Stomach (tissue), 8 donors: ENCODE measurements at regions not wholly inside any gene's neighbourhood (a gene's known extent, or its start where the extent isn't known, plus 50 kb on each side); places are given as distances from the start of the nearest gene placed in this dataset.
"Not testable (repeated sequence)": the region's sequence is repeated elsewhere in the genome, so short reads cannot be mapped to it uniquely, and the experiment has no call there.

ENCODE experiments used
- DNase-seq, 2 donors: peaks; one replicate each; pipeline versions ENCODE4 v3.0.0 to v3.0.0-alpha.2; 2013 to 2019
- H3K27ac ChIP-seq, 5 donors: fragments of 200-600 bp in 4 of 5; sonication (generic) in 4 of 5; one replicate each; pipeline ENCODE4 v1.5.1; 2013 to 2019; ENCODE audit warnings: mild to moderate bottlenecking in 1 of 5, moderate library complexity in 1 of 5
- H3K27me3 ChIP-seq, 3 donors: fragments of 200-600 bp; sonication (generic); one replicate each; pipeline ENCODE4 v1.5.1; 2017 to 2019; ENCODE audit warnings: mixed run types in 1 of 3
- H3K36me3 ChIP-seq, 4 donors: fragments of 200-600 bp; sonication (generic); 1 replicate in 3 of 4; 2 replicates in 1 of 4; pipeline ENCODE4 v1.5.1; 2016 to 2019
- H3K4me1 ChIP-seq, 4 donors: fragments of 200-600 bp; sonication (generic); one replicate each; pipeline ENCODE4 v1.5.1; 2016 to 2019
- H3K4me3 ChIP-seq, 4 donors: fragments of 200-600 bp; sonication (generic) in 3 of 4; one replicate each; pipeline ENCODE4 v1.5.1; 2016 to 2019; ENCODE audit warnings: mild to moderate bottlenecking in 1 of 4
- H3K9me3 ChIP-seq, 4 donors: fragments of 200-600 bp; sonication (generic); one replicate each; pipeline ENCODE4 v1.5.1; 2016 to 2019
- CTCF ChIP-seq, 7 experiments: fragments of 450-650 bp in 4 of 7; fragments of 200-600 bp in 3 of 7; sonication (generic) in 3 of 7; IDR thresholded peaks; one replicate each; pipeline ENCODE4 v1.5.1; 2016 to 2019; ENCODE audit warnings: antibody characterized with exemption in 7 of 7, control low read depth in 2 of 7, mild to moderate bottlenecking in 1 of 7
- EP300 ChIP-seq: sonication (generic); formaldehyde crosslinking; IDR thresholded peaks from one replicate; pipeline ENCODE4 v1.6.1; 2017; ENCODE audit warnings: antibody characterized with exemption
- POLR2A ChIP-seq, 4 donors: fragments of 450-650 bp; IDR thresholded peaks; one replicate each; pipeline ENCODE4 v1.6.1; 2016; ENCODE audit warnings: antibody characterized with exemption in 4 of 4, control low read depth in 2 of 4, mild to moderate bottlenecking in 1 of 4, moderate library complexity in 1 of 4
- POLR2AphosphoS5 ChIP-seq, 3 donors: sonication (generic); formaldehyde crosslinking; IDR thresholded peaks; one replicate each; pipeline ENCODE4 v1.6.1; 2016; ENCODE audit warnings: antibody characterized with exemption in 3 of 3
- WGBS, 5 donors: extraction: QIAGEN DNeasy Blood & Tissue Kit in 3 of 5; methylation state at CpG; one replicate each; pipeline versions ENCODE4 v1.1.5 to v1.1.7; 2013 to 2018; 5-methylcytosine and 5-hydroxymethylcytosine counted together
- intact Hi-C: fragments of 100-400 bp; cut with DNase I; formaldehyde crosslinking; loops from one replicate; pipeline ENCODE4 v1.15.1; 2023; ENCODE audit warnings: low total_unique reads
- donor health status: healthy with polysubstance abuse.
- donor health status: Bipolar disorder and iron deficiency.
- donor health status: healthy.

DNA sequence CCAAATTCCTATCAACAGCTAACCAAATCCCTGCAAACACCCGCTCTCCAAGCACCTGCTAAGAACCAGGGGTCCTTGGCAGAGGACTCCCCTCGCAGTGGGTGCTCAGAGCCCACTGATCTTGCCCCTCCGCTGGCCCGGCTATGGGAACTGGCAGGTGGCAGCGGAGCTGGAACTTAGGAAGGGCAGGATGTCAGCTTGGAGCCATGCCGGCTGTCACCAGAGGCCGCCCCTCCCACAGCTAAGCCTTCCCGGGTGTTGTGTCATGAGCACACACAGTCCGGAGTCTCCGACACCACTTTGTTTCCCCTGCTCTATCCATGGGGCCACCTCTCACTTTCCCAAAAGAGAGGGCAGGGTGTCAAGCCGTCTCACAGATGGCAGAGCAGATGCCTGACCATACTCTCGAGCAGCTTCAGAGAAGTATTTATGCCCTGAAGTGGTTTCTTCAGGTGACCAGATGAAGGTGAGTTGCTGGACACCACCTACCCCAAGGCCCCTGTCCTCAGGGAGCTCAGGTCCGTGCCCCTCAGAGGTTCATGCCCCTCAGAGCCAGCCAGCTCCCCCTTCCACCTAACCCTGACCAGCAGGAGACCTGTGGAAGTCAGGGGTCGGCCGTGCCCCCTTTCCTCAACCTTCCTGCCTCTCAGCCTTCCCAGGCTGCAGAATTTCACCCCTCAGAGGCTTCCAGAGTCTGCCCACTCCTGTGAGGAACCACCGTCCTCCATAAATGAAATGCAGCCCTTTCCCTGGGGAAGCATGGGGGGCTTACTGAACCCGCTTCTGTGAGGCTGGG is 545.7 kb upstream of the B3GAT1 start:
- TF ChIP-seq POLR2A (IDR thresholded peaks at IDR 0.05), result no peak
- no peak for TF ChIP-seq CTCF (IDR thresholded peaks at IDR 0.05)
- no peak overlapping the region for H3K27ac ChIP-seq
- DNase-seq, result no peak
- WGBS, 5 donors, result 58 to 75% (median 66%) methylated on average over 15 to 17 of the region's 17 CpGs
- no peaks in the 10 kb centered on the region for H3K9me3 ChIP-seq
- intact Hi-C loops, result no loop called here
- H3K27me3 ChIP-seq, result peaks cover 0 to 32% (median 0%) of the 10 kb centered on the region in 3 donors
- H3K4me3 ChIP-seq, result no peak overlapping the region
- H3K36me3 ChIP-seq, result no peaks in the 10 kb centered on the region
- H3K4me1 ChIP-seq, result no peaks in the 10 kb centered on the region

DNA sequence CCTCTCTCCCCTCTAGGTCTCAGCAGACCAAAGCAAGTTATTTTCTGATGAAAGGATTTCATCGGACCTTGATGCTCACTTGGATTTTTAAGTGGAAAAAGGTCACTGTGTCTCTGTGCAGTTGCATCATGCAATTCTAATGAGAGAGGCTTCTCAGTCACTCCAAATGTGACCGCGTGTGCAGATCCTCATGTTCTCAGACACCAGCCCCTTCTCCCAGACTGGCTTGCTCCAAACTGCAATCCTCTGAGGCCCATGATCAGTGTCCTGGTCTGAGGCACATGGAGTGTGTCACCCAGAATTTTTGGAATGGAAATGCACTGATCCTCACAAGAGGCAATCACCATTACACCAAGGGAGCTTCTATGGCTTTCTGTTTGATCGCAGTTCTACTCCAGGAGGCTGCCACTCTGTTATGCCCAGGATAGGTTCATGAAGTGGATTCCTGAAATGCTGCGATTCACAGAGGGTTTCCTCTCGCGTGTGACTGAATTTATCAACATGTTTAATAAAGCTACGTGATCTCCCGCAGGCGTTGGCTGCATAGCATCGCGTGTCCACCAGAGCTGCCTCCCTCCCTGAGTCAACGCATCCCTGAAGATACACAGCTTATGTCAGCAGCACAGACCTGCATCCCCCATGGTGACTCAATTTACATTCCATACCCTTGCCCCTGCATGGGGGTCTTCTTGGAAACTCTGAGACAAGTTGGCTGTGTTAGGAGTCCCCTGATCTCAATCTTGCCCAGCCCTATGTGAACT is 544.6 kb upstream of the B3GAT1 start:
- DNase-seq, result no peak
- WGBS, 5 donors, result 81 to 87% (median 85%) methylated on average over 13 of the region's 13 CpGs

GRCh38 chr11:134955970-134956369 is 543.9 kb upstream of the B3GAT1 start:
- intact Hi-C loops, H3K36me3 ChIP-seq, H3K4me3 ChIP-seq, H3K27ac ChIP-seq, DNase-seq, H3K9me3 ChIP-seq, H3K4me1 ChIP-seq: not testable (repeated sequence)
- peaks cover 0 to 32% (median 0%) of the 10 kb centered on the region in 3 donors for H3K27me3 ChIP-seq
- 73 to 81% (median 75%) methylated on average over 4 of the region's 4 CpGs for WGBS, 5 donors

More for the DNA sequence above, 544.6 kb upstream of the B3GAT1 start:
- Histone ChIP-seq H3K27ac (no peak overlapping the region), H3K4me3 (no peak overlapping the region), H3K4me1 (no peaks in the 10 kb centered on the region), H3K36me3 (no peaks in the 10 kb centered on the region), H3K9me3 (no peaks in the 10 kb centered on the region), H3K27me3 (peaks cover 0 to 32% (median 0%) of the 10 kb centered on the region in 3 donors)
- intact Hi-C loops, result no loop called here
- no peak for TF ChIP-seq POLR2AphosphoS5 (IDR thresholded peaks at IDR 0.05)
- TF ChIP-seq CTCF (IDR thresholded peaks at IDR 0.05), result no peak
- no peak for TF ChIP-seq POLR2A (IDR thresholded peaks at IDR 0.05)
- TF ChIP-seq EP300, result no peak

GRCh38 chr11:134955281-134955680 is 543.2 kb upstream of the B3GAT1 start:
- intact Hi-C loops, result no loop called here

DNA sequence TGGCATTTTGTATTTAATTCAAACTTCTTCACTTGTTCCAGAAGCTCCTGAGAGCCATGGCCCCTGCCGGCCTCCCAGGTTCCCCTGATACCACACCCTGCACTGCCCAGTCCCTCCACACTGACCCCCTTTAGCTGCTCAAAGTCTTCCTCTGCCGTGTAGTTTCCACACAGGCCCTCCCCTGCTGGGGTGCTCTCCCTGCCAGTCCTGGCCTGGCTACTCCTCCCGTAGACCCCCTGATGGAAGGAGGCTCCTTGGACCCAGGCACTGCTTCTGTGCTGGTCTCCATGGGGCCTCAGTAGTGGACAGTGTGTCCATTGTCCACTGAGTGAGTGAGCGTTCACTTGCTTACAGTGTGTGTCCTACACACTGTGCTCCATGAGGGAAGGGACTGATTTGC is 542.4 kb upstream of the B3GAT1 start:
- 81 to 87% (median 84%) methylated on average over 3 to 4 of the region's 4 CpGs for WGBS, 5 donors

More at GRCh38 chr11:134955281-134955680, 543.2 kb upstream of the B3GAT1 start:
- Histone ChIP-seq H3K36me3 (no peaks in the 10 kb centered on the region), H3K4me3 (no peak overlapping the region), H3K9me3 (no peaks in the 10 kb centered on the region), H3K4me1 (no peaks in the 10 kb centered on the region), H3K27me3 (peaks cover 0 to 32% (median 0%) of the 10 kb centered on the region in 3 donors), H3K27ac (no peak overlapping the region)
- no peak for DNase-seq
- WGBS, 5 donors, result 85 to 93% (median 90%) methylated on average over 9 of the region's 9 CpGs
- TF ChIP-seq EP300, result no peak
- TF ChIP-seq CTCF (IDR thresholded peaks at IDR 0.05), result no peak
- no peak for TF ChIP-seq POLR2A (IDR thresholded peaks at IDR 0.05)
- no peak for TF ChIP-seq POLR2AphosphoS5 (IDR thresholded peaks at IDR 0.05)

GRCh38 chr11:134953417-134953970 is 541.5 kb upstream of the B3GAT1 start:
- H3K4me3 ChIP-seq, DNase-seq, H3K4me1 ChIP-seq, intact Hi-C loops, H3K27ac ChIP-seq, H3K36me3 ChIP-seq, H3K9me3 ChIP-seq: not testable (repeated sequence)
- WGBS, 5 donors, result 85 to 92% (median 90%) methylated on average over 2 of the region's 2 CpGs
- H3K27me3 ChIP-seq, result peaks cover 0 to 32% (median 0%) of the 10 kb centered on the region in 3 donors

More for the DNA sequence above, 542.4 kb upstream of the B3GAT1 start:
- H3K4me3 ChIP-seq, H3K9me3 ChIP-seq, DNase-seq, H3K36me3 ChIP-seq, H3K4me1 ChIP-seq, H3K27ac ChIP-seq, intact Hi-C loops: not testable (repeated sequence)
- peaks cover 0 to 32% (median 0%) of the 10 kb centered on the region in 3 donors for H3K27me3 ChIP-seq
